DOHH2 (cell line): ENCODE measurements at regions not wholly inside any gene's neighbourhood (a gene's known extent, or its start where the extent isn't known, plus 50 kb on each side); places are given as distances from the start of the nearest gene placed in this dataset.
"Not testable (repeated sequence)": the region's sequence is repeated elsewhere in the genome, so short reads cannot be mapped to it uniquely, and the experiment has no call there.

Experiments used
- CTCF ChIP-seq: fragments of 200-600 bp; sonication (generic); IDR thresholded peaks from one replicate; pipeline ENCODE4 v1.5.1; 2014; ENCODE audit warnings: antibody characterized with exemption, mild to moderate bottlenecking, low read depth, low read length; ENCODE audit not compliant: poor library complexity, severe bottlenecking
- EZH2phosphoT487 ChIP-seq: fragments of 200-600 bp; sonication (generic); IDR thresholded peaks from 2 replicates; pipeline ENCODE4 v1.6.1; 2017; ENCODE audit warnings: borderline replicate concordance, mild to moderate bottlenecking, antibody characterized with exemption, low read length, moderate library complexity, mixed read lengths

DNA sequence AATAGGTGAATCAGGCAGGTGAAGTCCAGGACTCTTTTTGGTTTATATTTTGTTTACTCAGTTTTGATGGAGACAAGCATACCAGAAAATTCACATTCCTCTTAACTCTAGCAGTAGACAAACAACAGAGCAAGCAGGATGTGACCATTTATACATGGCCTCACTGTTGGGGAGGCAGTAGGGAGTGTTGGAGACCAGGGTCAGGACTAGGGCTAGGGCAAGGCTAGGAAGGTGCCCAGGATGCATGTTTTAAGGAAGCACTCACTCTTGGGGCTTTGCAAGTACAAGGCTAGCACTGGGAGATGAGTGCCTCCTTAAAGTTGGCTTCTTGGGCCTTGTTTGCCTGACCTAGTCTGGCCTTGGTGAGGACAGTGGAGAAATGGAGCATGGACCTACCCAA is 84.5 kb upstream of the PLGLB2 start:
- not testable (repeated sequence) for TF ChIP-seq CTCF, EZH2phosphoT487
